K562 (cell line): ENCODE measurements at regions not wholly inside any gene's neighbourhood (a gene's known extent, or its start where the extent isn't known, plus 50 kb on each side); places are given as distances from the start of the nearest gene placed in this dataset.

Experiments used
- ATAC-seq: fragments of 200-7000 bp; cut with Tn5 transposase; 3 replicates; pipeline ENCODE4 v1.9.1; 2020; ENCODE audit warnings: moderate library complexity
- BruUV-seq: library from RNA; stranded (reverse); fragments of 400-500 nt; replicated peaks from 2 replicates; lab custom pipeline; 2021; lab: Mats Ljungman, UMichigan
- CTCF ChIA-PET: fragments of 300-600 bp; formaldehyde crosslinking; extraction: SDS; loops from one replicate; lab custom pipeline; 2021; ENCODE audit warnings: low intra/inter-chr PET ratio; lab: Yijun Ruan, JAX
- POLR2A ChIA-PET: fragments of 300-600, 350-650 bp; sonication (Branson Sonifier 250); formaldehyde crosslinking; extraction: SDS; loops from one replicate; lab custom pipeline; 2021; ENCODE audit warnings: antibody characterized with exemption, inconsistent platforms; lab: Yijun Ruan, JAX
- DNase-seq, 4 experiments: peaks; one replicate each; pipeline versions ENCODE4 v3.0.0 to v3.0.0-alpha.2; 2011 to 2018; ENCODE audit warnings: low spot score in 3 of 4, mixed read lengths in 3 of 4; ENCODE audit errors: extremely low read depth in 1 of 4
- FAIRE-seq: peaks from 2 replicates; lab custom pipeline; 2011; peaks lifted over from hg19 to GRCh38; lab: Jason Lieb, UNC
- H2AFZ ChIP-seq: 2 replicates; pipeline ENCODE4 v1.6.0; 2011; ENCODE audit warnings: low read depth, low read length, control low read depth, inconsistent platforms
- H3K27ac ChIP-seq: fragments of 200-600 bp; 3 replicates; pipeline ENCODE4 v1.8.0; 2011; ENCODE audit warnings: low read depth, mild to moderate bottlenecking, control low read depth, inconsistent platforms, low read length, moderate library complexity, mixed read lengths; ENCODE audit errors: extremely low read depth
- H3K27me3 ChIP-seq, 2 experiments: fragments of 300-600 bp in 1 of 2; 2 replicates in 1 of 2; 3 replicates in 1 of 2; pipeline versions ENCODE4 v1.6.0 to v1.8.0; 2011; ENCODE audit warnings: inconsistent platforms in 2 of 2, low read length in 2 of 2, mild to moderate bottlenecking in 1 of 2, mixed read lengths in 1 of 2, moderate library complexity in 1 of 2; ENCODE audit not compliant: control insufficient read depth in 2 of 2, insufficient read depth in 2 of 2
- H3K36me3 ChIP-seq: fragments of 300-600 bp; 3 replicates; pipeline ENCODE4 v1.8.0; 2011; ENCODE audit warnings: mild to moderate bottlenecking, low read length, inconsistent platforms; ENCODE audit not compliant: control insufficient read depth, insufficient read depth
- H3K4me1 ChIP-seq, 2 experiments: fragments of 200-600 bp in 1 of 2; replicated peaks in 1 of 2; 2 replicates in 1 of 2; 3 replicates in 1 of 2; pipeline versions ENCODE4 v1.5.1 to v1.8.0; 2011; ENCODE audit warnings: inconsistent platforms in 2 of 2, low read length in 2 of 2, mild to moderate bottlenecking in 1 of 2, mixed read lengths in 1 of 2, moderate library complexity in 1 of 2; ENCODE audit not compliant: control insufficient read depth in 2 of 2, insufficient read depth in 2 of 2
- H3K4me2 ChIP-seq: 2 replicates; pipeline ENCODE4 v1.6.1; 2011; ENCODE audit warnings: low read length, control low read depth, inconsistent platforms, mixed read lengths; ENCODE audit not compliant: insufficient read depth
- H3K4me3 ChIP-seq: fragments of 200-600 bp; sonication (generic), shearing (Covaris generic); 2 replicates; pipeline ENCODE4 v1.5.1; 2016; ENCODE audit warnings: control low read depth, inconsistent platforms
- H3K79me2 ChIP-seq: fragments of 200-600 bp; 3 replicates; pipeline ENCODE4 v1.8.0; 2011; ENCODE audit warnings: low read length, inconsistent platforms; ENCODE audit not compliant: control insufficient read depth, insufficient read depth
- H3K9ac ChIP-seq, 2 experiments: 2 replicates each; pipeline versions ENCODE4 v1.6.0 to v1.6.1; 2011; ENCODE audit warnings: low read depth in 2 of 2, low read length in 2 of 2, control low read depth in 1 of 2, inconsistent platforms in 1 of 2, mild to moderate bottlenecking in 1 of 2, mixed read lengths in 1 of 2; ENCODE audit not compliant: insufficient read depth in 1 of 2
- H3K9me1 ChIP-seq: one replicate; pipeline ENCODE4 v1.6.0; 2011; ENCODE audit warnings: inconsistent platforms, mild to moderate bottlenecking, low read length, moderate library complexity; ENCODE audit not compliant: control insufficient read depth, insufficient read depth
- H3K9me3 ChIP-seq: replicated peaks from 2 replicates; pipeline ENCODE4 v1.5.1; 2011; ENCODE audit warnings: low read depth, low read length, inconsistent platforms; ENCODE audit not compliant: control insufficient read depth, insufficient read depth
- H4K20me1 ChIP-seq: replicated peaks from 2 replicates; pipeline ENCODE4 v1.6.1; 2011; ENCODE audit warnings: low read length, inconsistent platforms, mixed read lengths; ENCODE audit not compliant: control insufficient read depth, insufficient read depth
- CHD2 ChIP-seq: IDR thresholded peaks from 2 replicates; pipeline ENCODE4 v1.6.1; 2011; ENCODE audit warnings: low read depth, low read length
- ESRRB ChIP-seq: fragments of 250-450 bp; sonication (Bioruptor Pico); IDR thresholded peaks from 2 replicates; pipeline ENCODE4 v1.5.0; 2020; ENCODE audit warnings: mild to moderate bottlenecking, moderate library complexity, borderline replicate concordance
- FOXK2 ChIP-seq, 2 experiments: fragments of 450-650 bp; IDR thresholded peaks in 1 of 2; conservative IDR thresholded peaks in 1 of 2; 2 replicates each; pipeline ENCODE4 v1.6.1; 2016; ENCODE audit warnings: low read depth in 2 of 2, mild to moderate bottlenecking in 1 of 2
- GABPB2 ChIP-seq: fragments of 250-450 bp; sonication (Bioruptor Pico); conservative IDR thresholded peaks from 2 replicates; pipeline ENCODE4 v1.5.1; 2021; ENCODE audit warnings: mild to moderate bottlenecking
- GMEB1 ChIP-seq: fragments of 250-450 bp; sonication (Bioruptor Pico); IDR thresholded peaks from 2 replicates; pipeline ENCODE4 v1.4.0; 2020; ENCODE audit warnings: mild to moderate bottlenecking
- HDAC8 ChIP-seq: fragments of 450-650 bp; IDR thresholded peaks from 2 replicates; pipeline ENCODE4 v1.6.1; 2016; ENCODE audit warnings: mild to moderate bottlenecking, missing genetic modification characterization, moderate library complexity, missing compliant biosample characterization
- NBN ChIP-seq: fragments of 450-650 bp; IDR thresholded peaks from 2 replicates; pipeline ENCODE4 v1.6.1; 2016; ENCODE audit warnings: low read depth, mild to moderate bottlenecking
- PTTG1 ChIP-seq: fragments of 450-650 bp; IDR thresholded peaks from 2 replicates; pipeline ENCODE4 v1.6.1; 2016; ENCODE audit warnings: low read depth, mild to moderate bottlenecking, missing genetic modification characterization, missing compliant biosample characterization
- SAFB2 ChIP-seq: fragments of 200-400 bp; formaldehyde crosslinking; IDR thresholded peaks from 2 replicates; pipeline ENCODE4 v1.6.1; 2018; ENCODE audit warnings: borderline replicate concordance, low read length, low read depth, moderate library complexity; ENCODE audit not compliant: severe bottlenecking
- SAP30 ChIP-seq: fragments of 200-600 bp; sonication (generic); IDR thresholded peaks from 2 replicates; pipeline ENCODE4 v1.6.1; 2012; ENCODE audit warnings: borderline replicate concordance, low read depth, mild to moderate bottlenecking, moderate library complexity, low read length, control low read depth, inconsistent platforms; ENCODE audit not compliant: insufficient read depth, poor library complexity, severe bottlenecking
- SMAD1 ChIP-seq: fragments of 150-350 bp; IDR thresholded peaks from 2 replicates; pipeline ENCODE4 v1.6.1; 2014; ENCODE audit warnings: low read length, low read depth; ENCODE audit not compliant: partially characterized antibody
- SP2 ChIP-seq: IDR thresholded peaks from 2 replicates; pipeline ENCODE4 v1.6.1; 2011; ENCODE audit warnings: mild to moderate bottlenecking, low read depth, low read length, moderate library complexity; ENCODE audit not compliant: poor library complexity, severe bottlenecking; ENCODE audit errors: extremely low read depth
- TSHZ1 ChIP-seq: fragments of 250-450 bp; sonication (Bioruptor Pico); IDR thresholded peaks from 2 replicates; pipeline ENCODE4 v1.4.0; 2020; ENCODE audit warnings: mild to moderate bottlenecking, moderate library complexity
- ZNF280A ChIP-seq: fragments of 450-650 bp; IDR thresholded peaks from 2 replicates; pipeline ENCODE4 v1.6.1; 2018; ENCODE audit warnings: mild to moderate bottlenecking, low read depth; ENCODE audit not compliant: partially characterized antibody
- ZNF507 ChIP-seq: conservative IDR thresholded peaks from 2 replicates; pipeline ENCODE4 v1.6.1; 2017; ENCODE audit warnings: missing genetic modification characterization, missing compliant biosample characterization
- WGBS: fragments of 100-300 bp; shearing (Covaris generic); methylation state at CpG from one replicate; pipeline ENCODE4 v1.1.6; 2016; ENCODE audit warnings: low coverage, mixed read lengths; ENCODE audit not compliant: insufficient coverage; ENCODE audit errors: missing lambda C conversion rate; 5-methylcytosine and 5-hydroxymethylcytosine counted together
- in situ Hi-C: fragments of 300-500 bp; cut with MboI; formaldehyde crosslinking; loops from 4 replicates; pipeline ENCODE4 v1.15.0; 2018; ENCODE audit warnings: inconsistent platforms, mixed read lengths
- intact Hi-C: fragments of 100-400 bp; cut with micrococcal nuclease; formaldehyde crosslinking; loops from 2 replicates; pipeline ENCODE4 v1.14.2; 2022

GRCh38 chr20:56924292-56925081 lies 295.4 kb downstream of the TFAP2C start:
- H3K4me1 ChIP-seq, result peaks cover 0 to 4% of the 10 kb centered on the region in 2 experiments; a peak in 1 of 5 replicates
- H3K27ac ChIP-seq, result no peak overlapping the region
- H3K9me3 ChIP-seq, result no peaks in the 10 kb centered on the region
- H3K9ac ChIP-seq, result no peak overlapping the region
- no peak overlapping the region for H3K4me2 ChIP-seq
- in situ Hi-C loops, result no loop called here
- ChIA-PET POLR2A (interaction anchor here (0.7 kb wide), 1 partner anchor 119 kb away, joined by 3 read pairs; no protein-coding TSS in a partner anchor), CTCF (no interaction called here)
- DNase-seq (no peak), ATAC-seq (no peak), FAIRE-seq (no peak)
- WGBS, result 17% methylated on average over 34 of the region's 34 CpGs
- no TSS peak for BruUV-seq
- no peak overlapping the region for H3K4me3 ChIP-seq
- intact Hi-C loops, result no loop called here
- H3K9me1 ChIP-seq, result no peaks in the 10 kb centered on the region
- no peak overlapping the region for H2AFZ ChIP-seq
- H3K79me2 ChIP-seq, result no peaks in the 10 kb centered on the region
- no peaks in the 10 kb centered on the region for H4K20me1 ChIP-seq
- no peaks in the 10 kb centered on the region for H3K36me3 ChIP-seq
- H3K27me3 ChIP-seq, result peaks cover 14 to 28% of the 10 kb centered on the region in 2 experiments; a peak in 4 of 5 replicates
- no peak for TF ChIP-seq GABPB2
- no peak for TF ChIP-seq FOXK2 (conservative IDR thresholded peaks at IDR 0.05 in 1 of 2, IDR thresholded peaks at IDR 0.05 in 1 of 2; ENCODE audit: low read depth in 2 of 2)
- TF ChIP-seq ZNF507, result no peak
- TF ChIP-seq ZNF280A, result no peak
- TF ChIP-seq NBN, result no peak
- TF ChIP-seq PTTG1 (tag), result no peak
- no peak for TF ChIP-seq SP2
- TF ChIP-seq SAP30, result no peak
- TF ChIP-seq GMEB1 (CRISPR knock-in tag), result no peak
- no peak for TF ChIP-seq HDAC8 (tag)
- TF ChIP-seq TSHZ1 (CRISPR knock-in tag), result no peak
- no peak for TF ChIP-seq ESRRB (CRISPR knock-in tag)
- TF ChIP-seq SMAD1, result no peak
- no peak for TF ChIP-seq CHD2
- TF ChIP-seq SAFB2, result no peak
